Tibial nerve (tissue), 4 donors: ENCODE measurements at regions not wholly inside any gene's neighbourhood (a gene's known extent, or its start where the extent isn't known, plus 50 kb on each side); places are given as distances from the start of the nearest gene placed in this dataset.
"Not testable (repeated sequence)": the region's sequence is repeated elsewhere in the genome, so short reads cannot be mapped to it uniquely, and the experiment has no call there.

ENCODE experiments used
- EP300 ChIP-seq, 2 donors: sonication (generic); formaldehyde crosslinking; IDR thresholded peaks; one replicate each; pipeline ENCODE4 v1.6.1; 2017; ENCODE audit warnings: antibody characterized with exemption in 2 of 2, mild to moderate bottlenecking in 1 of 2
- POLR2A ChIP-seq, 2 donors: fragments of 450-650 bp; IDR thresholded peaks; one replicate each; pipeline ENCODE4 v1.6.1; 2017; ENCODE audit warnings: antibody characterized with exemption in 2 of 2, mild to moderate bottlenecking in 2 of 2, moderate library complexity in 2 of 2
- TF ChIP-seq, protein P1 (sequence below), 5 experiments: fragments of 200-600 bp in 3 of 5; fragments of 450-650 bp in 2 of 5; sonication (generic) in 3 of 5; IDR thresholded peaks; one replicate each; pipeline ENCODE4 v1.5.1; 2016 to 2019; ENCODE audit warnings: antibody characterized with exemption in 5 of 5, mild to moderate bottlenecking in 3 of 5, moderate library complexity in 2 of 5

DNA sequence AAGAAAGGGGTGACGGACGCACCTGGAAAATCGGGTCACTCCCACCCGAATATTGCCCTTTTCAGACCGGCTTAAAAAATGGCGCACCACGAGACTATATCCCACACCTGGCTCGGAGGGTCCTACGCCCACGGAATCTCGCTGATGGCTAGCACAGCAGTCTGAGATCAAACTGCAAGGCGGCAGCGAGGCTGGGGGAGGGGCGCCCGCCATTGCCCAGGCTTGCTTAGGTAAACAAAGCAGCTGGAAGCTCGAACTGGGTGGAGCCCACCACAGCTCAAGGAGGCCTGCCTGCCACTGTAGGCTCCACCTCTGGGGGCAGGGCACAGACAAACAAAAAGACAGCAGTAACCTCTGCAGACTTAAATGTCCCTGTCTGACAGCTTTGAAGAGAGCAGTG is 276.9 kb downstream of the SEC61B start:
- TF ChIP-seq, protein P1, sequence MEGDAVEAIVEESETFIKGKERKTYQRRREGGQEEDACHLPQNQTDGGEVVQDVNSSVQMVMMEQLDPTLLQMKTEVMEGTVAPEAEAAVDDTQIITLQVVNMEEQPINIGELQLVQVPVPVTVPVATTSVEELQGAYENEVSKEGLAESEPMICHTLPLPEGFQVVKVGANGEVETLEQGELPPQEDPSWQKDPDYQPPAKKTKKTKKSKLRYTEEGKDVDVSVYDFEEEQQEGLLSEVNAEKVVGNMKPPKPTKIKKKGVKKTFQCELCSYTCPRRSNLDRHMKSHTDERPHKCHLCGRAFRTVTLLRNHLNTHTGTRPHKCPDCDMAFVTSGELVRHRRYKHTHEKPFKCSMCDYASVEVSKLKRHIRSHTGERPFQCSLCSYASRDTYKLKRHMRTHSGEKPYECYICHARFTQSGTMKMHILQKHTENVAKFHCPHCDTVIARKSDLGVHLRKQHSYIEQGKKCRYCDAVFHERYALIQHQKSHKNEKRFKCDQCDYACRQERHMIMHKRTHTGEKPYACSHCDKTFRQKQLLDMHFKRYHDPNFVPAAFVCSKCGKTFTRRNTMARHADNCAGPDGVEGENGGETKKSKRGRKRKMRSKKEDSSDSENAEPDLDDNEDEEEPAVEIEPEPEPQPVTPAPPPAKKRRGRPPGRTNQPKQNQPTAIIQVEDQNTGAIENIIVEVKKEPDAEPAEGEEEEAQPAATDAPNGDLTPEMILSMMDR (IDR thresholded peaks at IDR 0.05) = not testable (repeated sequence)
- not testable (repeated sequence) for TF ChIP-seq POLR2A, EP300 (IDR thresholded peaks at IDR 0.05)
